NT2/D1 (cell line): ENCODE measurements at regions not wholly inside any gene's neighbourhood (a gene's known extent, or its start where the extent isn't known, plus 50 kb on each side); places are given as distances from the start of the nearest gene placed in this dataset.

Experiments
- SUZ12 ChIP-seq: IDR thresholded peaks from 2 replicates; pipeline ENCODE4 v1.6.1; 2011; ENCODE audit not compliant: insufficient read length, insufficient read depth; ENCODE audit errors: extremely low read depth
- ZNF274 ChIP-seq: IDR thresholded peaks from 2 replicates; pipeline ENCODE4 v1.6.1; 2011; ENCODE audit warnings: mild to moderate bottlenecking, low read depth, low read length

- no peak for TF ChIP-seq ZNF274
- no peak for TF ChIP-seq SUZ12
Observed at GRCh38 chrX:40230646-40231045, 132.9 kb upstream of the BCOR start.
